ENCODE measurements at regions not wholly inside any gene's neighbourhood (a gene's known extent, or its start where the extent isn't known, plus 50 kb on each side); places are given as distances from the start of the nearest gene placed in this dataset.

- TF ChIP-seq, protein P1, sequence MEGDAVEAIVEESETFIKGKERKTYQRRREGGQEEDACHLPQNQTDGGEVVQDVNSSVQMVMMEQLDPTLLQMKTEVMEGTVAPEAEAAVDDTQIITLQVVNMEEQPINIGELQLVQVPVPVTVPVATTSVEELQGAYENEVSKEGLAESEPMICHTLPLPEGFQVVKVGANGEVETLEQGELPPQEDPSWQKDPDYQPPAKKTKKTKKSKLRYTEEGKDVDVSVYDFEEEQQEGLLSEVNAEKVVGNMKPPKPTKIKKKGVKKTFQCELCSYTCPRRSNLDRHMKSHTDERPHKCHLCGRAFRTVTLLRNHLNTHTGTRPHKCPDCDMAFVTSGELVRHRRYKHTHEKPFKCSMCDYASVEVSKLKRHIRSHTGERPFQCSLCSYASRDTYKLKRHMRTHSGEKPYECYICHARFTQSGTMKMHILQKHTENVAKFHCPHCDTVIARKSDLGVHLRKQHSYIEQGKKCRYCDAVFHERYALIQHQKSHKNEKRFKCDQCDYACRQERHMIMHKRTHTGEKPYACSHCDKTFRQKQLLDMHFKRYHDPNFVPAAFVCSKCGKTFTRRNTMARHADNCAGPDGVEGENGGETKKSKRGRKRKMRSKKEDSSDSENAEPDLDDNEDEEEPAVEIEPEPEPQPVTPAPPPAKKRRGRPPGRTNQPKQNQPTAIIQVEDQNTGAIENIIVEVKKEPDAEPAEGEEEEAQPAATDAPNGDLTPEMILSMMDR (IDR thresholded peaks at IDR 0.05) = no peak
- TF ChIP-seq POLR2A (IDR thresholded peaks at IDR 0.05) (no peak), EP300 (IDR thresholded peaks at IDR 0.05) (no peak)
Measured at GRCh38 chr18:51686590-51686989, 489.1 kb upstream of the MEX3C start.
